Vagina (tissue), 2 donors: ENCODE measurements at regions not wholly inside any gene's neighbourhood (a gene's known extent, or its start where the extent isn't known, plus 50 kb on each side); places are given as distances from the start of the nearest gene placed in this dataset.
"Not testable (repeated sequence)": the region's sequence is repeated elsewhere in the genome, so short reads cannot be mapped to it uniquely, and the experiment has no call there.

Experiments used
- DNase-seq, 2 donors: peaks; one replicate each; pipeline ENCODE4 v3.0.0-alpha.2; 2017; ENCODE audit errors: extremely low spot score in 2 of 2
- H3K27ac ChIP-seq: fragments of 200-600 bp; sonication (generic); one replicate; pipeline ENCODE4 v1.5.1; 2019
- H3K27me3 ChIP-seq: fragments of 200-600 bp; sonication (generic); one replicate; pipeline ENCODE4 v1.5.1; 2019
- H3K36me3 ChIP-seq, 2 donors: fragments of 200-600 bp; sonication (generic); one replicate each; pipeline ENCODE4 v1.5.1; 2017 to 2019
- H3K4me1 ChIP-seq: fragments of 200-600 bp; sonication (generic); one replicate; pipeline ENCODE4 v1.5.1; 2019
- H3K4me3 ChIP-seq, 2 donors: fragments of 200-600 bp; sonication (generic); 1 replicate in 1 of 2; 2 replicates in 1 of 2; pipeline ENCODE4 v1.5.1; 2016 to 2019
- H3K9me3 ChIP-seq: fragments of 200-600 bp; sonication (generic); one replicate; pipeline ENCODE4 v1.5.1; 2019
- CTCF ChIP-seq, 3 experiments: fragments of 450-650 bp in 2 of 3; fragments of 200-600 bp in 1 of 3; sonication (generic) in 1 of 3; IDR thresholded peaks; one replicate each; pipeline ENCODE4 v1.5.1; 2017 to 2019; ENCODE audit warnings: antibody characterized with exemption in 3 of 3, mild to moderate bottlenecking in 2 of 3, moderate library complexity in 2 of 3
- POLR2A ChIP-seq, 2 donors: fragments of 450-650 bp; IDR thresholded peaks; one replicate each; pipeline ENCODE4 v1.6.1; 2017; ENCODE audit warnings: antibody characterized with exemption in 2 of 2, mild to moderate bottlenecking in 2 of 2, moderate library complexity in 2 of 2
- POLR2AphosphoS5 ChIP-seq, 2 donors: sonication (generic); formaldehyde crosslinking; IDR thresholded peaks; one replicate each; pipeline ENCODE4 v1.9.0; 2017; ENCODE audit warnings: antibody characterized with exemption in 2 of 2, mild to moderate bottlenecking in 2 of 2, low read depth in 1 of 2; ENCODE audit not compliant: insufficient read depth in 1 of 2
- intact Hi-C: fragments of 100-400 bp; cut with DNase I; formaldehyde crosslinking; loops from one replicate; pipeline ENCODE4 v1.15.1; 2023

- intact Hi-C loops, result no loop called here
- H3K27ac ChIP-seq, result no peak overlapping the region
- H3K27me3 ChIP-seq, result no peaks in the 10 kb centered on the region
- no peak for DNase-seq
- no peak overlapping the region for H3K4me3 ChIP-seq
- H3K9me3 ChIP-seq, result no peaks in the 10 kb centered on the region
- H3K36me3 ChIP-seq, result no peaks in the 10 kb centered on the region
- no peaks in the 10 kb centered on the region for H3K4me1 ChIP-seq
- TF ChIP-seq CTCF (IDR thresholded peaks at IDR 0.05) (no peak), POLR2AphosphoS5 (IDR thresholded peaks at IDR 0.05; ENCODE audit: insufficient read depth in 1 of 2, low read depth in 1 of 2) (no peak), POLR2A (IDR thresholded peaks at IDR 0.05) (no peak)
Measured at GRCh38 chr6:155867682-155868081, 412.0 kb upstream of the NOX3 start.

GRCh38 chr6:155866676-155867390, 411.2 kb upstream of the NOX3 start:
- H3K9me3 ChIP-seq, H3K27ac ChIP-seq, H3K36me3 ChIP-seq, H3K4me3 ChIP-seq, DNase-seq, intact Hi-C loops, H3K4me1 ChIP-seq, H3K27me3 ChIP-seq: not testable (repeated sequence)

- no peak overlapping the region for H3K4me3 ChIP-seq
- TF ChIP-seq POLR2A (IDR thresholded peaks at IDR 0.05) (no peak), CTCF (IDR thresholded peaks at IDR 0.05) (no peak), POLR2AphosphoS5 (IDR thresholded peaks at IDR 0.05; ENCODE audit: insufficient read depth in 1 of 2, low read depth in 1 of 2) (no peak)
- no peaks in the 10 kb centered on the region for H3K4me1 ChIP-seq
- intact Hi-C loops, result no loop called here
- no peak for DNase-seq
- H3K36me3 ChIP-seq, result no peaks in the 10 kb centered on the region
- no peaks in the 10 kb centered on the region for H3K27me3 ChIP-seq
- H3K27ac ChIP-seq, result no peak overlapping the region
- H3K9me3 ChIP-seq, result no peaks in the 10 kb centered on the region
Measured at GRCh38 chr6:155861821-155862220, 406.2 kb upstream of the NOX3 start.

GRCh38 chr6:155858906-155859305, 403.3 kb upstream of the NOX3 start:
- DNase-seq, H3K4me1 ChIP-seq, H3K9me3 ChIP-seq, H3K27ac ChIP-seq, H3K4me3 ChIP-seq, intact Hi-C loops, H3K36me3 ChIP-seq, H3K27me3 ChIP-seq: not testable (repeated sequence)

- H3K27me3 ChIP-seq, result no peaks in the 10 kb centered on the region
- no peaks in the 10 kb centered on the region for H3K4me1 ChIP-seq
- H3K27ac ChIP-seq, result no peak overlapping the region
- no peak overlapping the region for H3K4me3 ChIP-seq
- no peak for DNase-seq
- TF ChIP-seq CTCF (IDR thresholded peaks at IDR 0.05) (no peak), POLR2AphosphoS5 (IDR thresholded peaks at IDR 0.05; ENCODE audit: insufficient read depth in 1 of 2, low read depth in 1 of 2) (no peak), POLR2A (IDR thresholded peaks at IDR 0.05) (no peak)
- H3K9me3 ChIP-seq, result no peaks in the 10 kb centered on the region
- intact Hi-C loops, result no loop called here
- no peaks in the 10 kb centered on the region for H3K36me3 ChIP-seq
Measured at GRCh38 chr6:155854787-155855186, 399.1 kb upstream of the NOX3 start.

GRCh38 chr6:155853011-155853410, 397.4 kb upstream of the NOX3 start:
- no peaks in the 10 kb centered on the region for H3K4me1 ChIP-seq
- H3K27me3 ChIP-seq, result no peaks in the 10 kb centered on the region
- H3K4me3 ChIP-seq, result no peak overlapping the region
- intact Hi-C loops, result no loop called here
- no peak overlapping the region for H3K27ac ChIP-seq
- H3K9me3 ChIP-seq, result no peaks in the 10 kb centered on the region
- no peak for TF ChIP-seq POLR2AphosphoS5 (IDR thresholded peaks at IDR 0.05; ENCODE audit: insufficient read depth in 1 of 2, low read depth in 1 of 2)
- TF ChIP-seq CTCF (IDR thresholded peaks at IDR 0.05), result no peak
- no peak for TF ChIP-seq POLR2A (IDR thresholded peaks at IDR 0.05)
- H3K36me3 ChIP-seq, result no peaks in the 10 kb centered on the region
- no peak for DNase-seq
